ENCODE measurements at regions not wholly inside any gene's neighbourhood (a gene's known extent, or its start where the extent isn't known, plus 50 kb on each side); places are given as distances from the start of the nearest gene placed in this dataset.

GRCh38 chr6:12366731-12367130 lies 76.6 kb downstream of the EDN1 start:
- CTCF ChIA-PET, result no interaction called here
- TF ChIP-seq NFATC4 (CRISPR knock-in tag; IDR thresholded peaks at IDR 0.05) (no peak), MXD4 (CRISPR knock-in tag; IDR thresholded peaks at IDR 0.05; ENCODE audit: borderline replicate concordance) (no peak), ZNF423 (CRISPR knock-in tag; IDR thresholded peaks at IDR 0.05) (no peak), JUN (CRISPR knock-in tag; IDR thresholded peaks at IDR 0.05) (no peak), MLX (CRISPR knock-in tag; IDR thresholded peaks at IDR 0.05) (no peak), ZNF281 (CRISPR knock-in tag; IDR thresholded peaks at IDR 0.05) (no peak), ELF4 (CRISPR knock-in tag; IDR thresholded peaks at IDR 0.05; ENCODE audit: low read depth) (no peak), MAX (CRISPR knock-in tag; IDR thresholded peaks at IDR 0.05) (no peak)
- Mint-ChIP-seq H3K9me3 (peaks cover 8% of the 10 kb centered on the region), H3K27ac (no peak overlapping the region), H3K36me3 (no peaks in the 10 kb centered on the region), H3K4me3 (no peak overlapping the region), H3K4me1 (peaks cover 11% of the 10 kb centered on the region), H3K27me3 (ENCODE audit: low read depth) (no peaks in the 10 kb centered on the region; the same call in 1 of the 2 replicates)
- POLR2A ChIA-PET, result no interaction called here
- ATAC-seq (no peak), DNase-seq (ENCODE audit: low spot score) (no peak)

GRCh38 chr6:12367412-12367811 lies 77.3 kb downstream of the EDN1 start:
- H3K9me3 Mint-ChIP-seq, result peaks cover 8% of the 10 kb centered on the region

GRCh38 chr6:12369355-12369754 lies 79.2 kb downstream of the EDN1 start:
- no peak overlapping the region for H3K4me3 Mint-ChIP-seq
- ChIA-PET POLR2A (no interaction called here), CTCF (interaction anchor here (0.8 kb wide), 2 partner anchors 114 to 135 kb away, joined by 3 read pairs; no protein-coding TSS in a partner anchor)
- TF ChIP-seq ZNF423 (CRISPR knock-in tag; IDR thresholded peaks at IDR 0.05), result no peak
- no peak for TF ChIP-seq OVOL2 (CRISPR knock-in tag; IDR thresholded peaks at IDR 0.05; ENCODE audit: borderline replicate concordance)
- TF ChIP-seq NFE2L1 (CRISPR knock-in tag; IDR thresholded peaks at IDR 0.05), result no peak
- TF ChIP-seq ZBTB21 (CRISPR knock-in tag; IDR thresholded peaks at IDR 0.05; ENCODE audit: borderline replicate concordance), result no peak
- TF ChIP-seq FOXP1 (CRISPR knock-in tag; IDR thresholded peaks at IDR 0.05; ENCODE audit: borderline replicate concordance), result no peak
- TF ChIP-seq ATF2 (CRISPR knock-in tag; IDR thresholded peaks at IDR 0.05; ENCODE audit: borderline replicate concordance, low read depth), result no peak
- TF ChIP-seq TCF7 (CRISPR knock-in tag; IDR thresholded peaks at IDR 0.05; ENCODE audit: low read depth), result no peak
- no peak for TF ChIP-seq E2F1 (CRISPR knock-in tag; IDR thresholded peaks at IDR 0.05)
- no peak for TF ChIP-seq GTF2I (CRISPR knock-in tag; conservative IDR thresholded peaks at IDR 0.05)
- TF ChIP-seq SMAD4 (CRISPR knock-in tag; IDR thresholded peaks at IDR 0.05), result no peak

More at GRCh38 chr6:12367412-12367811, 77.3 kb downstream of the EDN1 start:
- peaks cover 11% of the 10 kb centered on the region for H3K4me1 Mint-ChIP-seq
- ATAC-seq (no peak), DNase-seq (ENCODE audit: low spot score) (no peak)
- H3K36me3 Mint-ChIP-seq, result no peaks in the 10 kb centered on the region
- no peak overlapping the region for H3K4me3 Mint-ChIP-seq
- no peak overlapping the region for H3K27ac Mint-ChIP-seq
- CTCF ChIA-PET, result no interaction called here
- TF ChIP-seq USF1 (CRISPR knock-in tag; IDR thresholded peaks at IDR 0.05), result no peak
- no peak for TF ChIP-seq FOXP1 (CRISPR knock-in tag; IDR thresholded peaks at IDR 0.05; ENCODE audit: borderline replicate concordance)
- no peak for TF ChIP-seq ERG (CRISPR knock-in tag; IDR thresholded peaks at IDR 0.05)
- TF ChIP-seq ESRRA (CRISPR knock-in tag; IDR thresholded peaks at IDR 0.05; ENCODE audit: borderline replicate concordance), result no peak
- no peak for TF ChIP-seq NFE2L1 (CRISPR knock-in tag; IDR thresholded peaks at IDR 0.05)
- TF ChIP-seq HMGA2 (CRISPR knock-in tag; IDR thresholded peaks at IDR 0.05), result no peak
- no peak for TF ChIP-seq SMAD3 (CRISPR knock-in tag; IDR thresholded peaks at IDR 0.05; ENCODE audit: borderline replicate concordance)
- H3K27me3 Mint-ChIP-seq (ENCODE audit: low read depth), result peaks cover 1% of the 10 kb centered on the region; the same call in 1 of the 2 replicates
- POLR2A ChIA-PET, result no interaction called here

More at GRCh38 chr6:12369355-12369754, 79.2 kb downstream of the EDN1 start:
- H3K9me3 Mint-ChIP-seq, result 0 out of 2 replicates have a peak, but pooled peaks cover 4% of the 10 kb centered on the region
- H3K4me1 Mint-ChIP-seq, result peaks cover 11% of the 10 kb centered on the region
- H3K27me3 Mint-ChIP-seq (ENCODE audit: low read depth), result peaks cover 3% of the 10 kb centered on the region; the same call in 1 of the 2 replicates
- no peak for DNase-seq (ENCODE audit: low spot score)
- no peak overlapping the region for H3K27ac Mint-ChIP-seq
- H3K36me3 Mint-ChIP-seq, result no peaks in the 10 kb centered on the region
- ATAC-seq, result no peak
